ENCODE measurements at regions not wholly inside any gene's neighbourhood (a gene's known extent, or its start where the extent isn't known, plus 50 kb on each side); places are given as distances from the start of the nearest gene placed in this dataset.

- no peak overlapping the region for H3K4me3 ChIP-seq (ENCODE audit: control insufficient read depth, low read depth, low read length)
- DNase-seq (ENCODE audit: low read depth): no peak
- TF ChIP-seq CTCF (IDR thresholded peaks at IDR 0.05; ENCODE audit: control insufficient read depth, insufficient read depth, low read depth, low read length, missing control alignments): no peak
Measured at GRCh38 chr4:17117746-17118145, 219.3 kb upstream of the LDB2 start.

GRCh38 chr4:17115583-17115982 is 217.1 kb upstream of the LDB2 start:
- no peak overlapping the region for H3K4me3 ChIP-seq (ENCODE audit: control insufficient read depth, low read depth, low read length)
- no peak for TF ChIP-seq CTCF (IDR thresholded peaks at IDR 0.05; ENCODE audit: control insufficient read depth, insufficient read depth, low read depth, low read length, missing control alignments)
- DNase-seq (ENCODE audit: low read depth): no peak

- no peak overlapping the region for H3K4me3 ChIP-seq (ENCODE audit: control insufficient read depth, low read depth, low read length)
- peak; percentile 45 for TF ChIP-seq CTCF (IDR thresholded peaks at IDR 0.05; ENCODE audit: control insufficient read depth, insufficient read depth, low read depth, low read length, missing control alignments)
- no peak for DNase-seq (ENCODE audit: low read depth)
Measured at GRCh38 chr4:17112292-17112659, 213.8 kb upstream of the LDB2 start.

- H3K4me3 ChIP-seq (ENCODE audit: control insufficient read depth, low read depth, low read length): no peak overlapping the region
- no peak for TF ChIP-seq CTCF (IDR thresholded peaks at IDR 0.05; ENCODE audit: control insufficient read depth, insufficient read depth, low read depth, low read length, missing control alignments)
- DNase-seq (ENCODE audit: low read depth): no peak
Measured at GRCh38 chr4:17109126-17109525, 210.7 kb upstream of the LDB2 start.

GRCh38 chr4:17103231-17103630 is 204.8 kb upstream of the LDB2 start:
- TF ChIP-seq CTCF (IDR thresholded peaks at IDR 0.05; ENCODE audit: control insufficient read depth, insufficient read depth, low read depth, low read length, missing control alignments): no peak
- H3K4me3 ChIP-seq (ENCODE audit: control insufficient read depth, low read depth, low read length): no peak overlapping the region
- peak; percentile 62 for DNase-seq (ENCODE audit: low read depth)

- TF ChIP-seq CTCF (IDR thresholded peaks at IDR 0.05; ENCODE audit: control insufficient read depth, insufficient read depth, low read depth, low read length, missing control alignments): no peak
- no peak for DNase-seq (ENCODE audit: low read depth)
- no peak overlapping the region for H3K4me3 ChIP-seq (ENCODE audit: control insufficient read depth, low read depth, low read length)
Measured at GRCh38 chr4:17098996-17099395, 200.6 kb upstream of the LDB2 start.

- DNase-seq (ENCODE audit: low read depth): no peak
- no peak overlapping the region for H3K4me3 ChIP-seq (ENCODE audit: control insufficient read depth, low read depth, low read length)
- no peak for TF ChIP-seq CTCF (IDR thresholded peaks at IDR 0.05; ENCODE audit: control insufficient read depth, insufficient read depth, low read depth, low read length, missing control alignments)
Measured at GRCh38 chr4:17098401-17098800, 200.0 kb upstream of the LDB2 start.

Measured in AG09309 (cell line).